HepG2 (cell line): ENCODE measurements at regions not wholly inside any gene's neighbourhood (a gene's known extent, or its start where the extent isn't known, plus 50 kb on each side); places are given as distances from the start of the nearest gene placed in this dataset.

Source experiments
- ATAC-seq: fragments of 200-7000 bp; cut with Tn5 transposase; 3 replicates; pipeline ENCODE4 v1.9.1; 2020; ENCODE audit warnings: mild to moderate bottlenecking, moderate library complexity
- BruUV-seq: library from RNA; stranded (reverse); fragments of 400-500 nt; replicated peaks from 2 replicates; lab custom pipeline; 2021; lab: Mats Ljungman, UMichigan
- CTCF ChIA-PET: fragments of 300-600 bp; formaldehyde crosslinking; extraction: SDS; loops from one replicate; lab custom pipeline; 2021; ENCODE audit warnings: low total read pairs, inconsistent platforms, low intra/inter-chr PET ratio; lab: Yijun Ruan, JAX
- POLR2A ChIA-PET: fragments of 350-600 bp; sonication (Branson Sonifier 250); formaldehyde crosslinking; loops from one replicate; lab custom pipeline; 2020; ENCODE audit warnings: antibody characterized with exemption, inconsistent platforms; lab: Yijun Ruan, JAX
- DNase-seq: peaks from one replicate; pipeline ENCODE4 v3.0.0-alpha.2; 2015; ENCODE audit warnings: low spot score
- FAIRE-seq: peaks from 3 replicates; lab custom pipeline; 2011; peaks lifted over from hg19 to GRCh38; lab: Jason Lieb, UNC
- H2AFZ ChIP-seq: one replicate; pipeline ENCODE4 v1.6.1; 2011; ENCODE audit warnings: low read length, inconsistent platforms
- H3K27ac ChIP-seq: fragments of 300-600 bp; 3 replicates; pipeline ENCODE4 v1.8.0; 2011; ENCODE audit warnings: mixed run types, mild to moderate bottlenecking, mixed read lengths, low read length, inconsistent platforms; ENCODE audit not compliant: insufficient read depth; ENCODE audit errors: extremely low read length
- H3K27me3 ChIP-seq, 2 experiments: fragments of 200-600 bp in 1 of 2; 2 replicates in 1 of 2; 3 replicates in 1 of 2; pipeline versions ENCODE4 v1.6.0 to v1.8.0; 2011; ENCODE audit warnings: low read length in 2 of 2, mild to moderate bottlenecking in 2 of 2, moderate library complexity in 2 of 2, inconsistent platforms in 1 of 2; ENCODE audit not compliant: insufficient read depth in 2 of 2, control insufficient read depth in 1 of 2
- H3K36me3 ChIP-seq, 2 experiments: fragments of 200-600 bp in 1 of 2; replicated peaks in 1 of 2; 2 replicates in 1 of 2; 3 replicates in 1 of 2; pipeline versions ENCODE4 v1.5.1 to v1.8.0; 2011; ENCODE audit warnings: low read length in 2 of 2, inconsistent platforms in 1 of 2; ENCODE audit not compliant: insufficient read depth in 2 of 2, control insufficient read depth in 1 of 2
- H3K4me1 ChIP-seq: 2 replicates; pipeline ENCODE4 v1.5.1; 2012; ENCODE audit warnings: low read length, inconsistent platforms; ENCODE audit not compliant: insufficient read depth
- H3K4me2 ChIP-seq: 2 replicates; pipeline ENCODE4 v1.6.0; 2011; ENCODE audit warnings: low read depth, low read length, inconsistent platforms
- H3K4me3 ChIP-seq, 3 experiments: fragments of 200-600 bp in 1 of 3; sonication (generic), shearing (Covaris generic) in 1 of 3; replicated peaks in 1 of 3; 2 replicates each; pipeline ENCODE4 v1.5.1; 2011 to 2016; ENCODE audit warnings: low read length in 3 of 3, inconsistent platforms in 2 of 3, low read depth in 2 of 3, mild to moderate bottlenecking in 2 of 3, control low read depth in 1 of 3, mixed read lengths in 1 of 3; ENCODE audit not compliant: insufficient read depth in 1 of 3
- H3K79me2 ChIP-seq: one replicate; pipeline ENCODE4 v1.6.1; 2011; ENCODE audit warnings: low read length, inconsistent platforms; ENCODE audit not compliant: insufficient read depth
- H3K9ac ChIP-seq: 2 replicates; pipeline ENCODE4 v1.6.0; 2011; ENCODE audit warnings: mild to moderate bottlenecking, low read depth, low read length, inconsistent platforms; ENCODE audit not compliant: insufficient read depth
- H3K9me3 ChIP-seq: 2 replicates; pipeline ENCODE4 v1.5.1; 2012; ENCODE audit warnings: mild to moderate bottlenecking, low read length
- H4K20me1 ChIP-seq: 2 replicates; pipeline ENCODE4 v1.6.0; 2011; ENCODE audit warnings: inconsistent platforms, mild to moderate bottlenecking, low read length, moderate library complexity; ENCODE audit not compliant: insufficient read depth
- FUBP1 ChIP-seq: sonication (generic); formaldehyde crosslinking; IDR thresholded peaks from 2 replicates; pipeline ENCODE4 v1.5.1; 2020; ENCODE audit warnings: missing genetic modification reagents, mild to moderate bottlenecking, borderline replicate concordance
- HOXD1 ChIP-seq: sonication (generic); formaldehyde crosslinking; IDR thresholded peaks from 2 replicates; pipeline ENCODE4 v1.5.0; 2020; ENCODE audit warnings: missing genetic modification reagents
- MTA1 ChIP-seq: sonication (generic); formaldehyde crosslinking; IDR thresholded peaks from 2 replicates; pipeline ENCODE4 v1.4.0; 2020; ENCODE audit warnings: missing genetic modification reagents, mild to moderate bottlenecking, borderline replicate concordance
- NCOR1 ChIP-seq: fragments of 200-600 bp; sonication (generic); IDR thresholded peaks from 2 replicates; pipeline ENCODE4 v1.7.0; 2017; ENCODE audit warnings: antibody characterized with exemption, low read length, borderline replicate concordance
- POLR2AphosphoS5 ChIP-seq: IDR thresholded peaks from 2 replicates; pipeline ENCODE4 v1.6.1; 2012; ENCODE audit warnings: low read depth, low read length
- SAP130 ChIP-seq: IDR thresholded peaks from 2 replicates; pipeline ENCODE4 v1.6.1; 2016; ENCODE audit warnings: low read depth
- SOX13 ChIP-seq, 3 experiments: fragments of 450-650 bp in 1 of 3; sonication (generic) in 1 of 3; formaldehyde crosslinking in 1 of 3; IDR thresholded peaks in 2 of 3; conservative IDR thresholded peaks in 1 of 3; 2 replicates each; pipeline versions ENCODE4 v1.5.0 to v1.6.1; 2016 to 2020; ENCODE audit warnings: antibody characterized with exemption in 1 of 3, mild to moderate bottlenecking in 1 of 3, missing compliant biosample characterization in 1 of 3, missing genetic modification reagents in 1 of 3, moderate library complexity in 1 of 3
- SOX6 ChIP-seq, 2 experiments: fragments of 450-650 bp in 1 of 2; sonication (generic) in 1 of 2; formaldehyde crosslinking in 1 of 2; IDR thresholded peaks; 2 replicates each; pipeline versions ENCODE4 v1.4.0 to v1.6.1; 2017 to 2020; ENCODE audit warnings: antibody characterized with exemption in 1 of 2, mild to moderate bottlenecking in 1 of 2, missing genetic modification reagents in 1 of 2
- WGBS: methylation state at CpG from one replicate; pipeline ENCODE4 v1.1.6; 2017; ENCODE audit warnings: low lambda C conversion rate; 5-methylcytosine and 5-hydroxymethylcytosine counted together
- in situ Hi-C: cut with HindIII; loops from 2 replicates; pipeline ENCODE4 v1.10.0; 2017; ENCODE audit warnings: low pct_unique_long_range_greater_than_20kb; ENCODE audit not compliant: extremely low pct_ligation_motif_present
- intact Hi-C: fragments of 100-400 bp; cut with micrococcal nuclease; formaldehyde crosslinking; loops from one replicate; pipeline ENCODE4 v1.10.0; 2022; ENCODE audit not compliant: unreplicated experiment
- TF ChIP-seq, protein P1 (sequence below): sonication (generic); formaldehyde crosslinking; IDR thresholded peaks from 2 replicates; pipeline ENCODE4 v1.5.1; 2020; ENCODE audit warnings: mild to moderate bottlenecking, missing genetic modification reagents, borderline replicate concordance
- TF ChIP-seq, protein P2 (sequence below): sonication (generic); formaldehyde crosslinking; IDR thresholded peaks from 2 replicates; pipeline ENCODE4 v1.4.0; 2020; ENCODE audit warnings: missing genetic modification reagents

- no peaks in the 10 kb centered on the region for H3K79me2 ChIP-seq
- peak overlapping the region; percentile 50 for H3K4me2 ChIP-seq
- ATAC-seq (peak; percentile 90), FAIRE-seq (peak; percentile 85), DNase-seq (peak; percentile 86)
- H3K4me1 ChIP-seq = peaks cover 71% of the 10 kb centered on the region
- CTCF ChIA-PET = no interaction called here
- 34% methylated on average over 10 of the region's 10 CpGs for WGBS
- POLR2A ChIA-PET = interaction anchor here (1.5 to 3.0 kb wide), 2 partner anchors 9 to 13 kb away, joined by 4 to 19 read pairs; no protein-coding TSS in a partner anchor
- peak overlapping the region; percentile 83 for H3K27ac ChIP-seq
- no peaks in the 10 kb centered on the region for H3K9me3 ChIP-seq
- 0 out of 6 replicates have a peak overlapping the region, but pooled peaks of 1 of the 3 experiments have one; percentile 4 for H3K4me3 ChIP-seq
- in situ Hi-C loops (no loop called here), intact Hi-C loops (no loop called here)
- peak overlapping the region; percentile 24 for H2AFZ ChIP-seq
- no peaks in the 10 kb centered on the region for H3K36me3 ChIP-seq
- H3K27me3 ChIP-seq = no peaks in the 10 kb centered on the region
- TSS peak; percentile 78 for BruUV-seq
- H4K20me1 ChIP-seq = no peaks in the 10 kb centered on the region
- H3K9ac ChIP-seq = peak overlapping the region; percentile 43; the same call in 1 of the 2 replicates
- TF ChIP-seq POLR2AphosphoS5 (peak; percentile 37; the same call in 1 of the 2 replicates), SAP130 (CRISPR knock-in tag) (peak; percentile 54; the same call in 1 of the 2 replicates), NCOR1 (peak; percentile 59; the same call in 1 of the 2 replicates), MTA1 (no peak), SOX6 (IDR thresholded peaks at IDR 0.05) (no peak), SOX6 (CRISPR knock-in tag; IDR thresholded peaks at IDR 0.05) (peak; percentile 63), HOXD1 (CRISPR knock-in tag) (no peak), SOX13 (IDR thresholded peaks at IDR 0.05) (no peak), SOX13 (CRISPR knock-in tag; conservative IDR thresholded peaks at IDR 0.05 in 1 of 2, IDR thresholded peaks at IDR 0.05 in 1 of 2) (peak in 1 of 2 experiments; percentile 64; a peak in 1 of 4 replicates), FUBP1 (CRISPR knock-in tag) (no peak)
- TF ChIP-seq, protein P1, sequence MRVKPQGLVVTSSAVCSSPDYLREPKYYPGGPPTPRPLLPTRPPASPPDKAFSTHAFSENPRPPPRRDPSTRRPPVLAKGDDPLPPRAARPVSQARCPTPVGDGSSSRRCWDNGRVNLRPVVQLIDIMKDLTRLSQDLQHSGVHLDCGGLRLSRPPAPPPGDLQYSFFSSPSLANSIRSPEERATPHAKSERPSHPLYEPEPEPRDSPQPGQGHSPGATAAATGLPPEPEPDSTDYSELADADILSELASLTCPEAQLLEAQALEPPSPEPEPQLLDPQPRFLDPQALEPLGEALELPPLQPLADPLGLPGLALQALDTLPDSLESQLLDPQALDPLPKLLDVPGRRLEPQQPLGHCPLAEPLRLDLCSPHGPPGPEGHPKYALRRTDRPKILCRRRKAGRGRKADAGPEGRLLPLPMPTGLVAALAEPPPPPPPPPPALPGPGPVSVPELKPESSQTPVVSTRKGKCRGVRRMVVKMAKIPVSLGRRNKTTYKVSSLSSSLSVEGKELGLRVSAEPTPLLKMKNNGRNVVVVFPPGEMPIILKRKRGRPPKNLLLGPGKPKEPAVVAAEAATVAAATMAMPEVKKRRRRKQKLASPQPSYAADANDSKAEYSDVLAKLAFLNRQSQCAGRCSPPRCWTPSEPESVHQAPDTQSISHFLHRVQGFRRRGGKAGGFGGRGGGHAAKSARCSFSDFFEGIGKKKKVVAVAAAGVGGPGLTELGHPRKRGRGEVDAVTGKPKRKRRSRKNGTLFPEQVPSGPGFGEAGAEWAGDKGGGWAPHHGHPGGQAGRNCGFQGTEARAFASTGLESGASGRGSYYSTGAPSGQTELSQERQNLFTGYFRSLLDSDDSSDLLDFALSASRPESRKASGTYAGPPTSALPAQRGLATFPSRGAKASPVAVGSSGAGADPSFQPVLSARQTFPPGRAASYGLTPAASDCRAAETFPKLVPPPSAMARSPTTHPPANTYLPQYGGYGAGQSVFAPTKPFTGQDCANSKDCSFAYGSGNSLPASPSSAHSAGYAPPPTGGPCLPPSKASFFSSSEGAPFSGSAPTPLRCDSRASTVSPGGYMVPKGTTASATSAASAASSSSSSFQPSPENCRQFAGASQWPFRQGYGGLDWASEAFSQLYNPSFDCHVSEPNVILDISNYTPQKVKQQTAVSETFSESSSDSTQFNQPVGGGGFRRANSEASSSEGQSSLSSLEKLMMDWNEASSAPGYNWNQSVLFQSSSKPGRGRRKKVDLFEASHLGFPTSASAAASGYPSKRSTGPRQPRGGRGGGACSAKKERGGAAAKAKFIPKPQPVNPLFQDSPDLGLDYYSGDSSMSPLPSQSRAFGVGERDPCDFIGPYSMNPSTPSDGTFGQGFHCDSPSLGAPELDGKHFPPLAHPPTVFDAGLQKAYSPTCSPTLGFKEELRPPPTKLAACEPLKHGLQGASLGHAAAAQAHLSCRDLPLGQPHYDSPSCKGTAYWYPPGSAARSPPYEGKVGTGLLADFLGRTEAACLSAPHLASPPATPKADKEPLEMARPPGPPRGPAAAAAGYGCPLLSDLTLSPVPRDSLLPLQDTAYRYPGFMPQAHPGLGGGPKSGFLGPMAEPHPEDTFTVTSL (CRISPR knock-in tag) = peak; percentile 27; the same call in 1 of the 2 replicates
- TF ChIP-seq, protein P2, sequence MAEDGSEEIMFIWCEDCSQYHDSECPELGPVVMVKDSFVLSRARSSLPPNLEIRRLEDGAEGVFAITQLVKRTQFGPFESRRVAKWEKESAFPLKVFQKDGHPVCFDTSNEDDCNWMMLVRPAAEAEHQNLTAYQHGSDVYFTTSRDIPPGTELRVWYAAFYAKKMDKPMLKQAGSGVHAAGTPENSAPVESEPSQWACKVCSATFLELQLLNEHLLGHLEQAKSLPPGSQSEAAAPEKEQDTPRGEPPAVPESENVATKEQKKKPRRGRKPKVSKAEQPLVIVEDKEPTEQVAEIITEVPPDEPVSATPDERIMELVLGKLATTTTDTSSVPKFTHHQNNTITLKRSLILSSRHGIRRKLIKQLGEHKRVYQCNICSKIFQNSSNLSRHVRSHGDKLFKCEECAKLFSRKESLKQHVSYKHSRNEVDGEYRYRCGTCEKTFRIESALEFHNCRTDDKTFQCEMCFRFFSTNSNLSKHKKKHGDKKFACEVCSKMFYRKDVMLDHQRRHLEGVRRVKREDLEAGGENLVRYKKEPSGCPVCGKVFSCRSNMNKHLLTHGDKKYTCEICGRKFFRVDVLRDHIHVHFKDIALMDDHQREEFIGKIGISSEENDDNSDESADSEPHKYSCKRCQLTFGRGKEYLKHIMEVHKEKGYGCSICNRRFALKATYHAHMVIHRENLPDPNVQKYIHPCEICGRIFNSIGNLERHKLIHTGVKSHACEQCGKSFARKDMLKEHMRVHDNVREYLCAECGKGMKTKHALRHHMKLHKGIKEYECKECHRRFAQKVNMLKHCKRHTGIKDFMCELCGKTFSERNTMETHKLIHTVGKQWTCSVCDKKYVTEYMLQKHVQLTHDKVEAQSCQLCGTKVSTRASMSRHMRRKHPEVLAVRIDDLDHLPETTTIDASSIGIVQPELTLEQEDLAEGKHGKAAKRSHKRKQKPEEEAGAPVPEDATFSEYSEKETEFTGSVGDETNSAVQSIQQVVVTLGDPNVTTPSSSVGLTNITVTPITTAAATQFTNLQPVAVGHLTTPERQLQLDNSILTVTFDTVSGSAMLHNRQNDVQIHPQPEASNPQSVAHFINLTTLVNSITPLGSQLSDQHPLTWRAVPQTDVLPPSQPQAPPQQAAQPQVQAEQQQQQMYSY (CRISPR knock-in tag) = no peak
Measured at GRCh38 chr15:62821384-62822131, 221.0 kb upstream of the TPM1 start.
